DOHH2 (cell line): ENCODE measurements at regions not wholly inside any gene's neighbourhood (a gene's known extent, or its start where the extent isn't known, plus 50 kb on each side); places are given as distances from the start of the nearest gene placed in this dataset.
"Not testable (repeated sequence)": the region's sequence is repeated elsewhere in the genome, so short reads cannot be mapped to it uniquely, and the experiment has no call there.

Source experiments
- H3F3A ChIP-seq: fragments of 200-600 bp; sonication (generic), shearing (Covaris generic); 2 replicates; pipeline ENCODE4 v1.6.0; 2016; ENCODE audit warnings: antibody characterized with exemption, mild to moderate bottlenecking; ENCODE audit not compliant: control insufficient read depth, insufficient read depth
- H3K27ac ChIP-seq: fragments of 200-600 bp; sonication (generic); 2 replicates; pipeline ENCODE4 v1.5.1; 2014; ENCODE audit warnings: low read depth, mild to moderate bottlenecking, low read length, moderate library complexity
- H3K27me3 ChIP-seq: fragments of 200-600 bp; sonication (generic); 2 replicates; pipeline ENCODE4 v1.6.1; 2014; ENCODE audit warnings: mild to moderate bottlenecking, low read length, mixed read lengths; ENCODE audit not compliant: control insufficient read depth
- H3K36me3 ChIP-seq: fragments of 200-600 bp; sonication (generic); 2 replicates; pipeline ENCODE4 v1.6.1; 2014; ENCODE audit warnings: mild to moderate bottlenecking, low read length, moderate library complexity, mixed read lengths; ENCODE audit not compliant: control insufficient read depth
- H3K4me1 ChIP-seq: fragments of 200-600 bp; sonication (generic); 2 replicates; pipeline ENCODE4 v1.6.1; 2014; ENCODE audit warnings: mild to moderate bottlenecking, low read length, mixed read lengths; ENCODE audit not compliant: control insufficient read depth
- H3K4me2 ChIP-seq: fragments of 200-600 bp; sonication (generic); 2 replicates; pipeline ENCODE4 v1.6.0; 2014; ENCODE audit warnings: mild to moderate bottlenecking, low read length, moderate library complexity
- H3K4me3 ChIP-seq: fragments of 200-600 bp; sonication (generic); 2 replicates; pipeline ENCODE4 v1.5.1; 2014; ENCODE audit warnings: mild to moderate bottlenecking, low read length, mixed read lengths
- H3K79me2 ChIP-seq: fragments of 200-600 bp; sonication (generic); 2 replicates; pipeline ENCODE4 v1.6.1; 2014; ENCODE audit warnings: mild to moderate bottlenecking, low read length, mixed read lengths; ENCODE audit not compliant: control insufficient read depth
- H3K9me2 ChIP-seq: fragments of 200-600 bp; sonication (generic); replicated peaks from 2 replicates; pipeline ENCODE4 v1.6.1; 2014; ENCODE audit warnings: mild to moderate bottlenecking, low read length, mixed read lengths; ENCODE audit not compliant: control insufficient read depth
- H3K9me3 ChIP-seq: fragments of 200-600 bp; sonication (generic); 2 replicates; pipeline ENCODE4 v1.6.1; 2014; ENCODE audit warnings: antibody characterized with exemption, low read length, mixed read lengths; ENCODE audit not compliant: control insufficient read depth, insufficient read depth
- H4K20me1 ChIP-seq: fragments of 200-600 bp; sonication (generic); 2 replicates; pipeline ENCODE4 v1.6.0; 2014; ENCODE audit warnings: low read depth, mild to moderate bottlenecking, antibody characterized with exemption, low read length, moderate library complexity; ENCODE audit not compliant: control insufficient read depth, insufficient read depth
- CTCF ChIP-seq: fragments of 200-600 bp; sonication (generic); IDR thresholded peaks from one replicate; pipeline ENCODE4 v1.5.1; 2014; ENCODE audit warnings: antibody characterized with exemption, mild to moderate bottlenecking, low read depth, low read length; ENCODE audit not compliant: poor library complexity, severe bottlenecking
- EZH2phosphoT487 ChIP-seq: fragments of 200-600 bp; sonication (generic); IDR thresholded peaks from 2 replicates; pipeline ENCODE4 v1.6.1; 2017; ENCODE audit warnings: borderline replicate concordance, mild to moderate bottlenecking, antibody characterized with exemption, low read length, moderate library complexity, mixed read lengths

GRCh38 chr12:131271724-131272123 lies 318.0 kb downstream of the ADGRD1 start:
- no peaks in the 10 kb centered on the region for H3K36me3 ChIP-seq
- no peaks in the 10 kb centered on the region for H3K9me3 ChIP-seq
- H3K4me1 ChIP-seq, result no peaks in the 10 kb centered on the region
- H3K27me3 ChIP-seq, result no peaks in the 10 kb centered on the region
- H3K9me2 ChIP-seq, result no peaks in the 10 kb centered on the region
- H3K79me2 ChIP-seq, result no peaks in the 10 kb centered on the region
- no peak overlapping the region for H3K27ac ChIP-seq
- TF ChIP-seq CTCF, result no peak
- no peak for TF ChIP-seq EZH2phosphoT487
- no peaks in the 10 kb centered on the region for H3F3A ChIP-seq
- H3K4me2 ChIP-seq, result no peak overlapping the region
- no peaks in the 10 kb centered on the region for H4K20me1 ChIP-seq
- no peak overlapping the region for H3K4me3 ChIP-seq

- not testable (repeated sequence) for H3K9me3 ChIP-seq, H3K27ac ChIP-seq, H3F3A ChIP-seq, H3K36me3 ChIP-seq, H3K4me2 ChIP-seq, H3K4me3 ChIP-seq, H3K9me2 ChIP-seq, H3K27me3 ChIP-seq, H3K79me2 ChIP-seq, H3K4me1 ChIP-seq, H4K20me1 ChIP-seq
Measured at GRCh38 chr12:131272283-131272814, 318.6 kb downstream of the ADGRD1 start.

- H3F3A ChIP-seq, result no peaks in the 10 kb centered on the region
- no peaks in the 10 kb centered on the region for H3K36me3 ChIP-seq
- H3K4me1 ChIP-seq, result no peaks in the 10 kb centered on the region
- no peaks in the 10 kb centered on the region for H3K9me3 ChIP-seq
- no peaks in the 10 kb centered on the region for H3K79me2 ChIP-seq
- no peaks in the 10 kb centered on the region for H3K9me2 ChIP-seq
- TF ChIP-seq CTCF, result no peak
- no peak for TF ChIP-seq EZH2phosphoT487
- no peaks in the 10 kb centered on the region for H3K27me3 ChIP-seq
- no peak overlapping the region for H3K4me3 ChIP-seq
- H3K4me2 ChIP-seq, result no peak overlapping the region
- no peak overlapping the region for H3K27ac ChIP-seq
- no peaks in the 10 kb centered on the region for H4K20me1 ChIP-seq
Measured at GRCh38 chr12:131273291-131273845, 319.7 kb downstream of the ADGRD1 start.

GRCh38 chr12:131274061-131274460 lies 320.4 kb downstream of the ADGRD1 start:
- no peaks in the 10 kb centered on the region for H3K27me3 ChIP-seq
- H3K36me3 ChIP-seq, result no peaks in the 10 kb centered on the region
- H3F3A ChIP-seq, result no peaks in the 10 kb centered on the region
- H3K4me3 ChIP-seq, result no peak overlapping the region
- H3K4me1 ChIP-seq, result no peaks in the 10 kb centered on the region
- H3K27ac ChIP-seq, result no peak overlapping the region
- no peaks in the 10 kb centered on the region for H4K20me1 ChIP-seq
- H3K9me2 ChIP-seq, result no peaks in the 10 kb centered on the region
- H3K4me2 ChIP-seq, result no peak overlapping the region
- H3K9me3 ChIP-seq, result no peaks in the 10 kb centered on the region
- no peaks in the 10 kb centered on the region for H3K79me2 ChIP-seq
- TF ChIP-seq CTCF (no peak), EZH2phosphoT487 (no peak)
